ENCODE measurements at regions not wholly inside any gene's neighbourhood (a gene's known extent, or its start where the extent isn't known, plus 50 kb on each side); places are given as distances from the start of the nearest gene placed in this dataset.

GRCh38 chr3:31412832-31413231 lies 119.9 kb upstream of the STT3B start:
- intact Hi-C loops (cut with DNase I; ENCODE audit: low total_unique reads): no loop called here
- TF ChIP-seq EP300 (IDR thresholded peaks at IDR 0.05) (no peak), POLR2A (IDR thresholded peaks at IDR 0.05) (no peak), CTCF (IDR thresholded peaks at IDR 0.05) (no peak), POLR2AphosphoS5 (IDR thresholded peaks at IDR 0.05) (no peak)
- WGBS, 5 donors: 91 to 100% (median 97%) methylated on average over 1 of the region's 1 CpG

GRCh38 chr3:31413515-31413914 lies 119.2 kb upstream of the STT3B start:
- no peak for TF ChIP-seq CTCF (IDR thresholded peaks at IDR 0.05)
- TF ChIP-seq POLR2AphosphoS5 (IDR thresholded peaks at IDR 0.05): no peak
- no peak for TF ChIP-seq POLR2A (IDR thresholded peaks at IDR 0.05)
- no peak for TF ChIP-seq EP300 (IDR thresholded peaks at IDR 0.05)
- H3K4me3 ChIP-seq: no peak overlapping the region
- H3K4me1 ChIP-seq: no peaks in the 10 kb centered on the region
- H3K36me3 ChIP-seq: no peaks in the 10 kb centered on the region
- no peak for DNase-seq
- H3K27ac ChIP-seq: no peak overlapping the region
- H3K9me3 ChIP-seq: no peaks in the 10 kb centered on the region
- H3K27me3 ChIP-seq: no peaks in the 10 kb centered on the region
- intact Hi-C loops (cut with DNase I; ENCODE audit: low total_unique reads): no loop called here

More at GRCh38 chr3:31412832-31413231, 119.9 kb upstream of the STT3B start:
- Histone ChIP-seq H3K4me3 (no peak overlapping the region), H3K27me3 (no peaks in the 10 kb centered on the region), H3K9me3 (no peaks in the 10 kb centered on the region), H3K27ac (no peak overlapping the region), H3K36me3 (no peaks in the 10 kb centered on the region), H3K4me1 (no peaks in the 10 kb centered on the region)
- DNase-seq: no peak

GRCh38 chr3:31416980-31417379 lies 115.7 kb upstream of the STT3B start:
- Histone ChIP-seq H3K27me3 (no peaks in the 10 kb centered on the region), H3K4me1 (no peaks in the 10 kb centered on the region), H3K9me3 (no peaks in the 10 kb centered on the region), H3K36me3 (no peaks in the 10 kb centered on the region), H3K4me3 (no peak overlapping the region), H3K27ac (no peak overlapping the region)
- 78 to 88% (median 85%) methylated on average over 4 of the region's 4 CpGs for WGBS, 5 donors
- DNase-seq: no peak
- no peak for TF ChIP-seq CTCF (IDR thresholded peaks at IDR 0.05)
- intact Hi-C loops (cut with DNase I; ENCODE audit: low total_unique reads): no loop called here

GRCh38 chr3:31417486-31417885 lies 115.2 kb upstream of the STT3B start:
- 64 to 93% (median 86%) methylated on average over 1 of the region's 1 CpG for WGBS, 5 donors
- H3K27ac ChIP-seq: no peak overlapping the region
- no peaks in the 10 kb centered on the region for H3K9me3 ChIP-seq
- intact Hi-C loops (cut with DNase I; ENCODE audit: low total_unique reads): no loop called here
- no peaks in the 10 kb centered on the region for H3K36me3 ChIP-seq
- DNase-seq: no peak
- TF ChIP-seq EP300 (IDR thresholded peaks at IDR 0.05) (no peak), CTCF (IDR thresholded peaks at IDR 0.05) (no peak), POLR2A (IDR thresholded peaks at IDR 0.05) (no peak), POLR2AphosphoS5 (IDR thresholded peaks at IDR 0.05) (no peak)
- H3K4me3 ChIP-seq: no peak overlapping the region
- no peaks in the 10 kb centered on the region for H3K27me3 ChIP-seq
- H3K4me1 ChIP-seq: no peaks in the 10 kb centered on the region

- TF ChIP-seq POLR2A (IDR thresholded peaks at IDR 0.05) (no peak), EP300 (IDR thresholded peaks at IDR 0.05) (no peak), POLR2AphosphoS5 (IDR thresholded peaks at IDR 0.05) (no peak), CTCF (IDR thresholded peaks at IDR 0.05) (no peak)
- H3K4me1 ChIP-seq: no peaks in the 10 kb centered on the region
- H3K9me3 ChIP-seq: no peaks in the 10 kb centered on the region
- no peak overlapping the region for H3K27ac ChIP-seq
- DNase-seq: no peak
- intact Hi-C loops (cut with DNase I; ENCODE audit: low total_unique reads): no loop called here
- H3K4me3 ChIP-seq: no peak overlapping the region
- WGBS, 5 donors: 77 to 93% (median 82%) methylated on average over 4 of the region's 4 CpGs
- no peaks in the 10 kb centered on the region for H3K36me3 ChIP-seq
- H3K27me3 ChIP-seq: no peaks in the 10 kb centered on the region
These were observed 112.4 kb upstream of the STT3B start for GRCh38 chr3:31420311-31420710.

Measured in stomach (tissue), 8 donors.